Large intestine (tissue), 3 donors: ENCODE measurements at regions not wholly inside any gene's neighbourhood (a gene's known extent, or its start where the extent isn't known, plus 50 kb on each side); places are given as distances from the start of the nearest gene placed in this dataset.
A peak's percentile ranks its signal among the peaks of the same experiment; 100 is the strongest.
"Not testable (repeated sequence)": the region's sequence is repeated elsewhere in the genome, so short reads cannot be mapped to it uniquely, and the experiment has no call there.

Source experiments
- DNase-seq, 2 donors: peaks; one replicate each; pipeline versions ENCODE4 v3.0.0 to v3.0.0-alpha.2; 2013
- H3K27ac ChIP-seq: one replicate; pipeline ENCODE4 v1.5.1; 2013; ENCODE audit warnings: low read length
- H3K27me3 ChIP-seq: 2 replicates; pipeline ENCODE4 v1.6.1; 2013; ENCODE audit warnings: low read length; ENCODE audit not compliant: control insufficient read depth, insufficient read depth
- H3K36me3 ChIP-seq: 2 replicates; pipeline ENCODE4 v1.6.1; 2013; ENCODE audit warnings: low read length; ENCODE audit not compliant: control insufficient read depth, insufficient read depth
- H3K4me1 ChIP-seq: one replicate; pipeline ENCODE4 v1.6.1; 2013; ENCODE audit warnings: low read length; ENCODE audit not compliant: control insufficient read depth, insufficient read depth
- H3K4me3 ChIP-seq: one replicate; pipeline ENCODE4 v1.5.1; 2013; ENCODE audit warnings: low read length
- H3K9me3 ChIP-seq: one replicate; pipeline ENCODE4 v1.6.1; 2013; ENCODE audit warnings: mild to moderate bottlenecking, low read depth, low read length, moderate library complexity; ENCODE audit not compliant: control insufficient read depth
- WGBS: methylation state at CpG from one replicate; pipeline ENCODE4 v1.1.5; 2013; ENCODE audit warnings: low lambda C conversion rate; ENCODE audit not compliant: insufficient coverage; 5-methylcytosine and 5-hydroxymethylcytosine counted together

GRCh38 chr17:20387549-20387948 lies 79.8 kb downstream of the LGALS9B start:
- not testable (repeated sequence) for H3K4me3 ChIP-seq, H3K36me3 ChIP-seq, H3K4me1 ChIP-seq, H3K9me3 ChIP-seq, DNase-seq, H3K27me3 ChIP-seq, H3K27ac ChIP-seq
- WGBS: no CpG with 5 or more reads among the region's 3 CpGs

GRCh38 chr17:20381358-20382300 lies 85.7 kb downstream of the LGALS9B start:
- H3K4me3 ChIP-seq, H3K9me3 ChIP-seq, H3K27me3 ChIP-seq, H3K36me3 ChIP-seq, H3K27ac ChIP-seq, H3K4me1 ChIP-seq: not testable (repeated sequence)
- DNase-seq: peak in 1 of 2 donors; percentile 14
- no CpG with 5 or more reads among the region's 20 CpGs for WGBS

- not testable (repeated sequence) for H3K9me3 ChIP-seq, H3K4me3 ChIP-seq, H3K27me3 ChIP-seq, H3K36me3 ChIP-seq, DNase-seq, H3K27ac ChIP-seq, H3K4me1 ChIP-seq
- no CpG with 5 or more reads among the region's 2 CpGs for WGBS
Measured at GRCh38 chr17:20380625-20381024, 86.7 kb downstream of the LGALS9B start.

DNA sequence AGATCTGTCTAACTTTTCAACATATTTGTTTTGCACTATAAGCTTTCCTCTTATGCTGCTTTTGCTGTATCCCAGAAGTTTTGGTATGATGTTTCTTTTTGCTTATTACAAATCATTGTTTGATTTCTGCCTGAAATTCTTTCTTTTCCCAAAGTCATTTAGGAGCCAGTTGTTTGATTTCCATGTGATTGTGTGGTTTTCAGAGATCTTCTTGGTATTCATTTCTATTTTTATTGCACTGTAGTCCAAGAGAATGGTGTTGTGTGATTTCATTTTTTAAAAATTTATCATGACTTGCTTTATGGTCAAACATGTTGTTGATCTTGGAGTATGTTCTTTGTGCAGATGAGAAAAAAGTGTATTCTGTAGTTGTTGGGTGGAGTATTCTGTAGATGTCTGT lies 88.1 kb downstream of the LGALS9B start:
- H3K27me3 ChIP-seq, H3K4me3 ChIP-seq, DNase-seq, H3K36me3 ChIP-seq, H3K27ac ChIP-seq, H3K4me1 ChIP-seq, H3K9me3 ChIP-seq: not testable (repeated sequence)

- DNase-seq, H3K36me3 ChIP-seq, H3K4me1 ChIP-seq, H3K27ac ChIP-seq, H3K4me3 ChIP-seq, H3K9me3 ChIP-seq, H3K27me3 ChIP-seq: not testable (repeated sequence)
- no CpG with 5 or more reads among the region's 23 CpGs for WGBS
Measured at GRCh38 chr17:20376642-20377041, 90.7 kb downstream of the LGALS9B start.

DNA sequence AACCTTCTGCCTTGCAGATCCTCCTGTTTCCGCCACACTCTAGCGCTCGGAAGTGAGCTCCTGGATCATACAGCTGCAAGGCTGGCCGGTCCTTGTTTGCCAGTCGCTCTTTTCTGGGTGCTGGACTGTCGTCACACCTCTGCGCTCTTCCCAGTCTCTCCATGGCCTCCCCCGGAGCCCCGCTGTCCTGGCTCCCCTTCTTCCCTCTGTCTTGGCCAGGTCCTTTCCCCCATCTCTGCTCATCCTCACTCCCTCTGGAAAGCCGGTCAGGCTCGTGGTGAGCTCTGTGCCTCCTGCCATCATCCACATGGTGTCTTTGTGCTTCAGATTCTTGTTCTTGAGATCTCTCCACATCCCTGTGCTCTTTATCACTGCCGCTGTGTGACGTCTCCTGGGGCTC lies 91.6 kb downstream of the LGALS9B start:
- WGBS: 100% methylated on average over 1 of the region's 13 CpGs
- not testable (repeated sequence) for H3K36me3 ChIP-seq, H3K4me3 ChIP-seq, H3K27ac ChIP-seq, DNase-seq, H3K4me1 ChIP-seq, H3K27me3 ChIP-seq, H3K9me3 ChIP-seq
